ENCODE measurements at regions not wholly inside any gene's neighbourhood (a gene's known extent, or its start where the extent isn't known, plus 50 kb on each side); places are given as distances from the start of the nearest gene placed in this dataset.
"Not testable (repeated sequence)": the region's sequence is repeated elsewhere in the genome, so short reads cannot be mapped to it uniquely, and the experiment has no call there.

DNA sequence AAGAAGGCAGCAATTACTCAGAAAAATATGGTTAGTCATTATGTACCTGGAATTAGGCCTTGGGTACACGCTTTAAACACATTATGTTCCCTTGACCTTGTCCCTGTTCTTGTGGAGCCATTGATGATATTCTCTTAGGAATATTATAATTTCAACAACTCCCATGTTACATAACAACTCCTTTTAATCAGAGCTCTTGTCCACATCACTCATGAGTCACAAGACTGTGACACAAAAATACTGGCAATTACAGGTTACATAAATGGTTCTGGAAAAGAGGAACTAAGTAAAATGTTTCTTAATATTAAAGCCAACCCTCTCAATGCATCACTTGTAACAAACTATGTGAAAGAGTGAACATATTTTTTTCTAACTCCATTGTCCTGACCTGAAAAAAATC is 143.8 kb upstream of the PCLO start:
- Mint-ChIP-seq H3K27ac (no peak overlapping the region), H3K27me3 (ENCODE audit: low read depth) (no peaks in the 10 kb centered on the region), H3K9me3 (no peaks in the 10 kb centered on the region), H3K4me1 (ENCODE audit: low read depth) (no peaks in the 10 kb centered on the region), H3K36me3 (ENCODE audit: low read depth) (no peaks in the 10 kb centered on the region), H3K4me3 (no peak overlapping the region)
- CTCF ChIA-PET: interaction anchor here (0.7 kb wide), 1 partner anchor 1886 kb away, joined by 3 read pairs; no protein-coding TSS in a partner anchor
- intact Hi-C loops (cut with micrococcal nuclease): no loop called here
- no peak for DNase-seq

DNA sequence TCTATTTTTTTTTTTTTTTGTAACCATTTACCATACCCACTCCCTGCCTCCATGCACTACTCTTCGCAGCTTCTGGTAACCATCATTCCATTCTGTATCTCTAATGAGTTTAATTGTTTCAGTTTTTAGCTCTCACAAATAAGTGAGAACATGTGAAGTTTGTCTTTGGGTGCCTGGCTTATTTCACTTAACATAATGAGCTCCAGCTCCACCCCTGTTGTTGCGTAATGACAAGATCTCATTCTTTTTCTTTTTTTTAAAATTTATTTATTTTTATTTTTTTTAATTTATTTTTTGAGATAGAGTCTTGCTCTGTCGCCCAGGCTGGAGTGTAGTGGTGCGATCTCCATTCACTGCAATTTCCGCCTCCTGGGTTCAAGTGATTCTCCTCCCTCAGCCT is 142.3 kb upstream of the PCLO start:
- no peaks in the 10 kb centered on the region for H3K27me3 Mint-ChIP-seq (ENCODE audit: low read depth)
- no peaks in the 10 kb centered on the region for H3K36me3 Mint-ChIP-seq (ENCODE audit: low read depth)
- DNase-seq: no peak
- peaks cover 2% of the 10 kb centered on the region for H3K9me3 Mint-ChIP-seq
- CTCF ChIA-PET: no interaction called here
- H3K4me3 Mint-ChIP-seq: no peak overlapping the region
- no peaks in the 10 kb centered on the region for H3K4me1 Mint-ChIP-seq (ENCODE audit: low read depth)
- intact Hi-C loops (cut with micrococcal nuclease): no loop called here
- no peak overlapping the region for H3K27ac Mint-ChIP-seq

DNA sequence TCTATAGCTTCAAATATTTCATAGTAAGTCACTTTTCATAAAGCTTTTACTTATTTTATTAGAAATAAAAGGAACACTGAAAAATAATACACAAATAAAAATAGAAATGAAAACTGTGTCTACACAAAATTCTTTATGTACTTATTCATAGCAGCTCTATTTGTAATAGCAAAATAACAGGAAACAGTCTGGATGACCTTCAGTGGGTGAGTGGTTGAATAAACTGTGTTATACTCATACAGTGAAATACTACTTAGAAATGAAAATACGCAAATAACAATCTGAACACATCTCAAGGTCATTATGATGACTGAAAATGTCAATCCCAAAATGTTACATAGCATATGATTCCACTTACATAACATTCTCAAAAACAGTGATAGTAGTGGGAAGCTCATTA is 138.7 kb upstream of the PCLO start:
- intact Hi-C loops (cut with micrococcal nuclease): no loop called here
- Mint-ChIP-seq H3K9me3 (peaks cover 4% of the 10 kb centered on the region), H3K4me3 (no peak overlapping the region), H3K27me3 (ENCODE audit: low read depth) (no peaks in the 10 kb centered on the region), H3K36me3 (ENCODE audit: low read depth) (no peaks in the 10 kb centered on the region), H3K4me1 (ENCODE audit: low read depth) (no peaks in the 10 kb centered on the region), H3K27ac (no peak overlapping the region)
- DNase-seq: no peak
- CTCF ChIA-PET: no interaction called here

DNA sequence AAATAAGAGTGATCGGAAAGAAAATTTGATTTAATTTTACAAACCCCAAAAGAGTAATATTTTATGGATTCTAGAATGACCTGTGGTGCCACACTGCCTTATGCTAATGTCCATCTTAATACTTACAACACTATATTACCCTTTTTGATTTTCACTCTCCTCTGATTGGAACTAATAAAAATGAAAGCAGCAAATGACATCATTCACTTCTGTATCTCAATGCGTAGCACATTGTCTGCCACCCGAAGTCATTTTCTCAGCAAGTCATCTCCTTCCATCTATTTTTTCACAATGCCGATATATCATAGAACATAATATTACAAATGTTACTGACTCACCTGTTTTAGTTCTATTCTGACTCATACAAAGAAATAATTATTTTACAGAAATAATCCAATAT is 127.5 kb upstream of the PCLO start:
- CTCF ChIA-PET: no interaction called here
- intact Hi-C loops (cut with micrococcal nuclease): no loop called here

DNA sequence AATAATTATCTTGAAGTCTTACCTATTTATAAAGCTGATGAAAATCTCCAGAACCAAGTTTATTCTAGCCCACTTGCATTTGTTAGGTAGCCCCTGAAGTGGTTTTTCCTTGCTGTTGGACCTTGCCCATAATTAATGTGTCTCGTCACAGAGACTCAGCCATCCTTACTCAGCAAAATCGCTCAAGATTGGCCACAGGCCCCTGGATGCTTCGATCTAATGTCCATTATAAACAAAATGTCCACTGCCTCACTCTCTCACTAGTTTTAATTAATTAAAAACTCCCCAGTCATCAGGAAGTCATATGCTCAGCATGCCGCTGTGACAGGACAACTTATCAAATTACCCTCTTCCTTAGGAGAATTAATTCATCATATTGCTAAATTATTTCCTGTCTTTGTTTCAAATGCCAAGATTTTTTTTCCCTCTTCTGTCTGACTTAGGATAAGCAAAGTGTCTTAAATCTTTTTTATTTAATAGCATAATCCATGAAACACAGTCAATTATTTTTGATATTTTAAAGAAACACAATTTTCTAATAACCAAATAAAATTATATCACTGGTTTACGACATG is 126.8 kb upstream of the PCLO start:
- H3K36me3 Mint-ChIP-seq (ENCODE audit: low read depth): no peaks in the 10 kb centered on the region
- no peak for DNase-seq
- no peaks in the 10 kb centered on the region for H3K27me3 Mint-ChIP-seq (ENCODE audit: low read depth)
- no peaks in the 10 kb centered on the region for H3K4me1 Mint-ChIP-seq (ENCODE audit: low read depth)
- no peak overlapping the region for H3K27ac Mint-ChIP-seq
- no peak overlapping the region for H3K4me3 Mint-ChIP-seq
- CTCF ChIA-PET: no interaction called here
- intact Hi-C loops (cut with micrococcal nuclease): no loop called here
- H3K9me3 Mint-ChIP-seq: peaks cover 6% of the 10 kb centered on the region

More for the DNA sequence above, 127.5 kb upstream of the PCLO start:
- H3K27ac Mint-ChIP-seq: no peak overlapping the region
- no peaks in the 10 kb centered on the region for H3K36me3 Mint-ChIP-seq (ENCODE audit: low read depth)
- H3K4me3 Mint-ChIP-seq: no peak overlapping the region
- DNase-seq: no peak
- no peaks in the 10 kb centered on the region for H3K27me3 Mint-ChIP-seq (ENCODE audit: low read depth)
- H3K4me1 Mint-ChIP-seq (ENCODE audit: low read depth): no peaks in the 10 kb centered on the region
- peaks cover 6% of the 10 kb centered on the region for H3K9me3 Mint-ChIP-seq

DNA sequence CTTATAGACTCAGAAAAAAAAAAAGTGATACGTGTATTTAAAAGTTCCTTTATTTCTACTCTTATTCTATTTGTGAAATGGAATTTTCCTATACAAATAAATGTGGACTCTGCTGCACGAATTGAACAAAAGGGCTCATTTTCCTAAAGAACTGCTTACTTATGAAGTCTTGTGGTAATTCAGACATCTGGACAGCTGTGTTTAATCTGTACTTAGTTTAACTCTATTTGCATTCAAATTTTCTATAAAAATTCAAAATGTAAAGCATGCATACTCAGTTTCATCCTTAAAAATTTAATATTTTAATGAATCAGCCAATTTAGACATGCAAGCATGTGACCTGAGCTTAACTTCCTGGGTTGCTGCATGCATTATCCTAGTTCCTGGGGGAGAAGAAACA is 118.0 kb upstream of the PCLO start:
- no peak overlapping the region for H3K27ac Mint-ChIP-seq
- H3K9me3 Mint-ChIP-seq: peaks cover 2% of the 10 kb centered on the region
- CTCF ChIA-PET: no interaction called here
- intact Hi-C loops (cut with micrococcal nuclease): no loop called here
- H3K4me3 Mint-ChIP-seq: no peak overlapping the region
- H3K27me3 Mint-ChIP-seq (ENCODE audit: low read depth): no peaks in the 10 kb centered on the region
- no peak for DNase-seq
- H3K4me1 Mint-ChIP-seq (ENCODE audit: low read depth): no peaks in the 10 kb centered on the region
- no peaks in the 10 kb centered on the region for H3K36me3 Mint-ChIP-seq (ENCODE audit: low read depth)

DNA sequence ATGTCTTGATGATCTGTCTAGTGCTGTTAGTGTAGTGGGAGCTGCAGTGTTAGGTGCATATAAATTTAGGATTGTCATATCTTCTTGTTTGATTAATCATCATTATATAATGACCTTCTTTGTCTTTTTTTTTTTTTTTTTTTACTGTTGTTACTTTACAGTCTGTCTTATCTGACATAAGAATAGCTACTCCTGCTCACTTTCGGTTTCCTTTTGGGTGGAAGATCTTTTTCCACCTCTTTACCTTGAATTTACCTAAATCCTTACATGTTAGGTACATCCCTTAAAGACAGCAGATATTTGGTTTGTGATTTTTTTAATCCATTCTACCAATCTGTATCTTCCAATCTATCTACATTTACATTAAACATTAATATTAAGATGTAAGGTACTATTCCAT is 113.6 kb upstream of the PCLO start:
- no peaks in the 10 kb centered on the region for H3K36me3 Mint-ChIP-seq (ENCODE audit: low read depth)
- H3K9me3 Mint-ChIP-seq: peaks cover 2% of the 10 kb centered on the region
- no peaks in the 10 kb centered on the region for H3K27me3 Mint-ChIP-seq (ENCODE audit: low read depth)
- CTCF ChIA-PET: no interaction called here
- no peak overlapping the region for H3K4me3 Mint-ChIP-seq
- no peak for DNase-seq
- H3K27ac Mint-ChIP-seq: no peak overlapping the region
- H3K4me1 Mint-ChIP-seq (ENCODE audit: low read depth): no peaks in the 10 kb centered on the region
- intact Hi-C loops (cut with micrococcal nuclease): no loop called here

DNA sequence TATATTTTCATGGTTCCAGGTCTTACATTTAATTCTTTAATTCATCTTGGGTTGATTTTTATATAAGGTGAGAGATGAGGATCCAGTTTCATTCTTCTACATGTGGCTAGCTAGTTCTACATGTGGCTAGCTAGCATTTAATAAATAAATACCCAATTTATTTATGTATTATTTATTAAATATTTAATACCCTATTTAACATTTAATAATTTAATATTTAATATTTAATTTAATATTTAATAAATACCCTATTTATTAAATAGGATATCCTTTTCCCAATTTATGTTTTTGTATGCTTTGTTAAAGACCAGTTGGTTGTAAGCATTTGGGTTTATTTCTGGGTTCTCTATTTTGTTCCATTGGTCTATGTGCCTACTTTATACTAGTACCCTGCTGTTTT is 111.0 kb upstream of the PCLO start:
- DNase-seq: no peak
- Mint-ChIP-seq H3K27ac (no peak overlapping the region), H3K9me3 (peaks cover 2% of the 10 kb centered on the region), H3K4me3 (no peak overlapping the region), H3K27me3 (ENCODE audit: low read depth) (no peaks in the 10 kb centered on the region), H3K36me3 (ENCODE audit: low read depth) (no peaks in the 10 kb centered on the region), H3K4me1 (ENCODE audit: low read depth) (no peaks in the 10 kb centered on the region)
- CTCF ChIA-PET: no interaction called here
- intact Hi-C loops (cut with micrococcal nuclease): no loop called here

DNA sequence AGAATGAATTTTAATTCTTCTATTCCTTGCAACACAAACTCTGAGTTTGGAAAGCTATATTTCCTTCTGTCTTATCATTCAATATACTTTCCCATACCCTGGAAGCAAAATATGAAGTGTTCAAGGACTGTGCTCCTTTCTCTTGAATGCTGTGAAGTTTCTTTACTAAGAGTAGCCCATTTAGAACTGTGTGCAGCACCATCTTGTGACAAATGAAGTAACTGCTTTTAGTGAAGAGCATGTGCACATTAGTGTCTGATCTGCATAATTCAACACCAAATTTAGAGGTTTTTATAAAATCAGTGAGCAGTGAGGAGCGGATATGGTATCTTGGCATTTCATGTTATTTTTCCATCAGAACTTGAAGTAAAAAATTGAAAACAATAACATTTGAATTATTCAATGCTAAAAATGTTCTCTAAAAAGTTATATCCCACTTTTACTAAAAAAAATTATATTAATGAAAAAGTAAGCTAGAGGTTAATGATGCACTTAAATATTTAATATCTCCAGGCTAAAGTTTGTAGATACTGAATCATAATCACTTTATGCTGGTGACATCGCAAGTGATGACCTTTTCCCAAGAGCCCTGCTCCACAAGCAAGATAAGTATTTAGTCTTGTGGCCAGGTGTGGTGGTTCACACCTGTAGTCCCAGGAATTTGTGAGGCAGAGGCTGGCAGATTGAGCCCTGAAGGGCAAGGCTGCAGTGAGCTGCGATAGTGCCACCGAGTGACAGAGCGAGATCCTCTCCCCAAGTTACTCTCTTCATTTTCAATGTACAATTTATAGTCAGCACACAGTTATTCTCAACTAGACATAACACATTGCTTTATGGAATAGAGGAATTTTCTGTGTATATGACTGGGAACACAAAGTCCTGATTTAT is 108.8 kb upstream of the PCLO start:
- intact Hi-C loops (cut with micrococcal nuclease): loop anchor here (2.0 kb wide), 1 partner anchor 461 kb away; no protein-coding TSS in a partner anchor
- DNase-seq: no peak

DNA sequence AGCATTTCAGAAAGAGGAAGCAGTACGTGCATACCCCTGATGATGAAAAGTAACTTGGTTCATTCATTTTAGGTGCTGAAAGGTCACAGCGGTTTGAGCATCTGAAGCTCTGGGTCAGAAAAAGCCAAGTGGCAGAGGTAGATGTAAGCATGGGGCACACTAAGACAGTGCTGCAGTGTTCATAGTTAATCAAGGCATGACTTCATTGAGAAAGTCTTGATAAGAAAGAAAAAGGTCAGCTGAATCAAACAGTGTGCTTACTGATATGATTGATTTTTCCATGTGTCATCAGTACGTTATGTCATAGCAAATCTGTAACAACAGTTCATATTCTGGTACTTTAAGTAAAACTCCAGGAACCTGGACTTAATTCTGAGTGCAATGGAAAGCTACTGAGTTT is 107.7 kb upstream of the PCLO start:
- CTCF ChIA-PET: no interaction called here
- Mint-ChIP-seq H3K9me3 (no peaks in the 10 kb centered on the region), H3K4me1 (ENCODE audit: low read depth) (no peaks in the 10 kb centered on the region), H3K27me3 (ENCODE audit: low read depth) (no peaks in the 10 kb centered on the region), H3K36me3 (ENCODE audit: low read depth) (no peaks in the 10 kb centered on the region), H3K27ac (no peak overlapping the region), H3K4me3 (no peak overlapping the region)
- intact Hi-C loops (cut with micrococcal nuclease): loop anchor here (2.0 kb wide), 1 partner anchor 460 kb away; no protein-coding TSS in a partner anchor
- DNase-seq: no peak

More for the DNA sequence above, 108.8 kb upstream of the PCLO start:
- Mint-ChIP-seq H3K9me3 (no peaks in the 10 kb centered on the region), H3K27ac (no peak overlapping the region), H3K4me3 (no peak overlapping the region), H3K36me3 (ENCODE audit: low read depth) (no peaks in the 10 kb centered on the region), H3K27me3 (ENCODE audit: low read depth) (no peaks in the 10 kb centered on the region), H3K4me1 (ENCODE audit: low read depth) (no peaks in the 10 kb centered on the region)
- CTCF ChIA-PET: no interaction called here

DNA sequence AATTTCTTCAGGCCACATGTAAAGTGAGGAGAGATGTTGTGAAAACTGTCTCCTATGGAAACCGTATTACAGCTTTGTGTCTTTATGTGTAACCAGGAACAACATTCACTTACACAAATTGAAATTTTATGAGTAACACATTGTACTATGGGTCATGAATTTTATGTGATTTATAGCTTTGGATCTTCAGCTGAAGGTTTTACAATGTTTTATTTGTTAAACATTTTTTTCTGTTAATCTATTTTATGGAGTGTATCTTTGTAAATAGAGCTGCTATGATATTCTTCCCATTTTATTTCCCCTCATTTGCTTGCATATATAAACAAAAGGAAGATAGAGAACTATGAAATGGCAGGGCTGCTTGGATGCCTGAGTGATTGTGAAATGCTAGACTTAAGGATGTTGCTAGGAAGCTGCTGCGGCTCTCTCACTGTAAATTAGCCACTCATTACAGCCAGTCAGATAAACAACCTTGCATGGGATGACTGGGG is 104.5 kb upstream of the PCLO start:
- Mint-ChIP-seq H3K27me3 (ENCODE audit: low read depth) (no peaks in the 10 kb centered on the region), H3K36me3 (ENCODE audit: low read depth) (no peaks in the 10 kb centered on the region), H3K9me3 (peaks cover 2% of the 10 kb centered on the region), H3K4me1 (ENCODE audit: low read depth) (no peaks in the 10 kb centered on the region), H3K4me3 (no peak overlapping the region), H3K27ac (no peak overlapping the region)
- CTCF ChIA-PET: no interaction called here
- intact Hi-C loops (cut with micrococcal nuclease): no loop called here
- DNase-seq: no peak

DNA sequence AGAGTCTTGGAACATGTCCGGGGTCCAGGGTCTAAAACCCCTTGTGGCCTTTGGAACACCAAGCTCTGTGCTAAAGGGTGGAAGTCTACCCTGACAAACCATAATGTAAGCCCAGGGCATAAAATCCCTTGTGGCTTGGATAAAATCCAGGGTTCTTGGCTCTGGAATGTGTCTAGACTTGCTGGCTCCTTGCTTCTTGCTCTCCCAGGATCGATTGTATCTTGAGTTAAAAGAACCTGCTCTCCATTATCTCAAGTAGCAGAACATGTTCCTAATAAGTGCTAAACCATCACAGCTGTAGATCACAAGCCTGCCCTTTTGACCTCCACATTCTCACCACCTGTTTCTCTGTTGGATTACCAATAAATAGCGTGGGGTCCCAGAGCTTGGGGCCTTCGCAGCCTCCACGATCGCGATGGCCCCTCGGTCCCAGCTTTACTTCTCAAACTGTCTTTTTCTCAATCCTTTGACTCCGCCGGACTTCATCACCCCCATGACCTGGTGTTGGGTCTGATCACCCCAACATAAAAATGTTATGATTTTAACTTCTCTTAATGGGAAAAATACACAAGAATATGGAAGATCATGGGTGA is 100.9 kb upstream of the PCLO start:
- intact Hi-C loops (cut with micrococcal nuclease); H3K27me3 Mint-ChIP-seq (ENCODE audit: low read depth); CTCF ChIA-PET; H3K4me1 Mint-ChIP-seq (ENCODE audit: low read depth); H3K27ac Mint-ChIP-seq; H3K9me3 Mint-ChIP-seq; H3K4me3 Mint-ChIP-seq; DNase-seq; H3K36me3 Mint-ChIP-seq (ENCODE audit: low read depth): not testable (repeated sequence)

DNA sequence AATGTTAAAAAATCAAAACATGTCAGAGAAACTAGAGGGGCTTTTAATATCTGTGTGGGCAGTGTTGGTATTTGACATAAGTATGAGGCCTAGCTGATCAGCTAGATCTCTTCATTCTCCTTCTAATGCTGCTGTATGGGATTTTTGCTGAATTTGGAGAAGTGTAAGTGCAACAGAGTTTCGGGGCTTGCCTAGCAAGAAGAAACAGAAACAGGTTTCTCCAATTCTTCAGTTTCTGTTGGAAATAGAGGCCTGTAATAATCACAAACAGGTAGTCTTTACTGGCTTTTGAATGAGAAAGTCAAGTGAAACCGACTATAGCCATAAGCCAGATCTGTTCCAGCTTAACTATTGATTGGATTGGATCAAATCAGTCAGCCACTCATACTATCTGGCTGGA is 96.4 kb upstream of the PCLO start:
- Mint-ChIP-seq H3K9me3 (peaks cover 2% of the 10 kb centered on the region), H3K4me1 (ENCODE audit: low read depth) (no peaks in the 10 kb centered on the region), H3K4me3 (no peak overlapping the region), H3K27ac (no peak overlapping the region), H3K36me3 (ENCODE audit: low read depth) (no peaks in the 10 kb centered on the region), H3K27me3 (ENCODE audit: low read depth) (no peaks in the 10 kb centered on the region)
- CTCF ChIA-PET: no interaction called here
- no peak for DNase-seq
- intact Hi-C loops (cut with micrococcal nuclease): no loop called here

Data from activated naive CD4-positive, alpha-beta T cell treated with anti-CD3 and anti-CD28 coated beads for 36 hours (primary cell).